HG03175 (cell line): ENCODE measurements at regions not wholly inside any gene's neighbourhood (a gene's known extent, or its start where the extent isn't known, plus 50 kb on each side); places are given as distances from the start of the nearest gene placed in this dataset.

ENCODE experiments used
- ATAC-seq: cut with Tn5 transposase; IDR thresholded peaks from one replicate; pipeline ENCODE4 v1.9.1; 2021; ENCODE audit warnings: mild to moderate bottlenecking, moderate library complexity; ENCODE audit not compliant: unreplicated experiment

GRCh38 chr14:86601813-86602212, 1071.9 kb downstream of the FLRT2 start:
- ATAC-seq: no peak

GRCh38 chr14:86597279-86597678, 1067.3 kb downstream of the FLRT2 start:
- no peak for ATAC-seq

GRCh38 chr14:86596024-86596423, 1066.1 kb downstream of the FLRT2 start:
- ATAC-seq: no peak

GRCh38 chr14:86575141-86575540, 1045.2 kb downstream of the FLRT2 start:
- no peak for ATAC-seq

- no peak for ATAC-seq
Measured at GRCh38 chr14:86574778-86575129, 1044.8 kb downstream of the FLRT2 start.

- no peak for ATAC-seq
Measured at GRCh38 chr14:86574051-86574777, 1044.3 kb downstream of the FLRT2 start.

- no peak for ATAC-seq
Measured at GRCh38 chr14:86570371-86570770, 1040.4 kb downstream of the FLRT2 start.

- ATAC-seq: no peak
Measured at GRCh38 chr14:86543521-86543920, 1013.6 kb downstream of the FLRT2 start.

- no peak for ATAC-seq
Measured at GRCh38 chr14:86541972-86542371, 1012.0 kb downstream of the FLRT2 start.

GRCh38 chr14:86540636-86541247, 1010.8 kb downstream of the FLRT2 start:
- ATAC-seq: no peak

GRCh38 chr14:86539361-86540070, 1009.6 kb downstream of the FLRT2 start:
- no peak for ATAC-seq

GRCh38 chr14:86533834-86534233, 1003.9 kb downstream of the FLRT2 start:
- ATAC-seq: no peak

GRCh38 chr14:86532219-86532618, 1002.3 kb downstream of the FLRT2 start:
- ATAC-seq: no peak

GRCh38 chr14:86530457-86530856, 1000.5 kb downstream of the FLRT2 start:
- ATAC-seq: no peak

- no peak for ATAC-seq
Measured at GRCh38 chr14:86527312-86527711, 997.4 kb downstream of the FLRT2 start.

GRCh38 chr14:86525673-86526072, 995.7 kb downstream of the FLRT2 start:
- ATAC-seq: no peak

GRCh38 chr14:86521843-86522242, 991.9 kb downstream of the FLRT2 start:
- no peak for ATAC-seq

- no peak for ATAC-seq
Measured at GRCh38 chr14:86521031-86521730, 991.2 kb downstream of the FLRT2 start.

- ATAC-seq: no peak
Measured at GRCh38 chr14:86518298-86518697, 988.4 kb downstream of the FLRT2 start.

GRCh38 chr14:86515195-86515594, 985.3 kb downstream of the FLRT2 start:
- no peak for ATAC-seq

GRCh38 chr14:86513564-86513963, 983.6 kb downstream of the FLRT2 start:
- ATAC-seq: no peak

- no peak for ATAC-seq
Measured at GRCh38 chr14:86513056-86513455, 983.1 kb downstream of the FLRT2 start.
